ENCODE measurements at regions not wholly inside any gene's neighbourhood (a gene's known extent, or its start where the extent isn't known, plus 50 kb on each side); places are given as distances from the start of the nearest gene placed in this dataset.

- no peak overlapping the region for H3K27ac ChIP-seq
- intact Hi-C loops (cut with DNase I), result no loop called here
- TF ChIP-seq CTCF (IDR thresholded peaks at IDR 0.05), result no peak
- no peaks in the 10 kb centered on the region for H3K27me3 ChIP-seq
- H3K9me3 ChIP-seq, result no peaks in the 10 kb centered on the region
- no peaks in the 10 kb centered on the region for H3K4me1 ChIP-seq
- H3K4me3 ChIP-seq, result no peak overlapping the region
- no peak for DNase-seq (ENCODE audit: low spot score in 2 of 2)
- H3K36me3 ChIP-seq, result no peaks in the 10 kb centered on the region
These were observed 216.4 kb upstream of the DPP6 start for GRCh38 chr7:153835712-153836265.

DNA sequence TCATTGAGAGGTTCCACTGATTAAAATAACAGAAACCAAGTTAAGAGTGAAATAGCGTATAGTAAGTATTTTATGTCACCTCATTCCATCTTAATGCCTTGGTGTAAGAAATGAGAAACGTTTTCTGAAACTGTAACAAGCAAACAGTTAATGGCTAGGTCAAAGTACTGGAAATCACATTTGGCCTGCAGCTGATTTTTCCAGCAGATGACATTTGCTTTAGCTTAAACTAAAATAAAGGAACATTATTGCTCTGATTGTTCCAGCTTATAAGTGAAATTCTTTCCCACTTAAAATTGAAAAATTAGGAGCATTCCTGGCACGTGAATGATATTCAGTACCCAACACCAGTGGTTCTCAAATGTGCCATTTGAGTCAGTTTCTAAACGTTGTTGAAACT, 213.6 kb upstream of the DPP6 start:
- Histone ChIP-seq H3K9me3 (no peaks in the 10 kb centered on the region), H3K4me1 (no peaks in the 10 kb centered on the region), H3K4me3 (no peak overlapping the region), H3K27me3 (no peaks in the 10 kb centered on the region), H3K36me3 (no peaks in the 10 kb centered on the region), H3K27ac (no peak overlapping the region)
- intact Hi-C loops (cut with DNase I), result no loop called here
- TF ChIP-seq CTCF (IDR thresholded peaks at IDR 0.05), result no peak
- no peak for DNase-seq (ENCODE audit: low spot score in 2 of 2)

- no peaks in the 10 kb centered on the region for H3K4me1 ChIP-seq
- H3K27me3 ChIP-seq, result no peaks in the 10 kb centered on the region
- no peak overlapping the region for H3K27ac ChIP-seq
- H3K4me3 ChIP-seq, result no peak overlapping the region
- no peaks in the 10 kb centered on the region for H3K36me3 ChIP-seq
- TF ChIP-seq CTCF (IDR thresholded peaks at IDR 0.05), result no peak
- no peak for DNase-seq (ENCODE audit: low spot score in 2 of 2)
- intact Hi-C loops (cut with DNase I), result no loop called here
- H3K9me3 ChIP-seq, result no peaks in the 10 kb centered on the region
These were observed 211.3 kb upstream of the DPP6 start for GRCh38 chr7:153840861-153841260.

GRCh38 chr7:153847828-153848227, 204.4 kb upstream of the DPP6 start:
- Histone ChIP-seq H3K27me3 (no peaks in the 10 kb centered on the region), H3K9me3 (no peaks in the 10 kb centered on the region), H3K27ac (no peak overlapping the region), H3K4me3 (no peak overlapping the region), H3K4me1 (no peaks in the 10 kb centered on the region), H3K36me3 (no peaks in the 10 kb centered on the region)
- no peak for TF ChIP-seq CTCF (IDR thresholded peaks at IDR 0.05)
- intact Hi-C loops (cut with DNase I), result no loop called here
- DNase-seq (ENCODE audit: low spot score in 2 of 2), result no peak

- TF ChIP-seq CTCF (IDR thresholded peaks at IDR 0.05), result no peak
- Histone ChIP-seq H3K27me3 (no peaks in the 10 kb centered on the region), H3K36me3 (no peaks in the 10 kb centered on the region), H3K27ac (no peak overlapping the region), H3K4me1 (no peaks in the 10 kb centered on the region), H3K9me3 (no peaks in the 10 kb centered on the region), H3K4me3 (no peak overlapping the region)
- no peak for DNase-seq (ENCODE audit: low spot score in 2 of 2)
- intact Hi-C loops (cut with DNase I), result no loop called here
These were observed 199.9 kb upstream of the DPP6 start for GRCh38 chr7:153852261-153852660.

GRCh38 chr7:153858355-153858754, 193.8 kb upstream of the DPP6 start:
- Histone ChIP-seq H3K36me3 (no peaks in the 10 kb centered on the region), H3K27me3 (no peaks in the 10 kb centered on the region), H3K4me1 (no peaks in the 10 kb centered on the region), H3K4me3 (no peak overlapping the region), H3K27ac (no peak overlapping the region), H3K9me3 (no peaks in the 10 kb centered on the region)
- no peak for TF ChIP-seq CTCF (IDR thresholded peaks at IDR 0.05)
- intact Hi-C loops (cut with DNase I), result no loop called here
- DNase-seq (ENCODE audit: low spot score in 2 of 2), result no peak
